NCI-H1048 (cell line): ENCODE measurements at regions not wholly inside any gene's neighbourhood (a gene's known extent, or its start where the extent isn't known, plus 50 kb on each side); places are given as distances from the start of the nearest gene placed in this dataset.

Experiments
- DNase-seq: peaks from one replicate; lab custom pipeline; 2025; lab: John Stamatoyannopoulos, UW

DNA sequence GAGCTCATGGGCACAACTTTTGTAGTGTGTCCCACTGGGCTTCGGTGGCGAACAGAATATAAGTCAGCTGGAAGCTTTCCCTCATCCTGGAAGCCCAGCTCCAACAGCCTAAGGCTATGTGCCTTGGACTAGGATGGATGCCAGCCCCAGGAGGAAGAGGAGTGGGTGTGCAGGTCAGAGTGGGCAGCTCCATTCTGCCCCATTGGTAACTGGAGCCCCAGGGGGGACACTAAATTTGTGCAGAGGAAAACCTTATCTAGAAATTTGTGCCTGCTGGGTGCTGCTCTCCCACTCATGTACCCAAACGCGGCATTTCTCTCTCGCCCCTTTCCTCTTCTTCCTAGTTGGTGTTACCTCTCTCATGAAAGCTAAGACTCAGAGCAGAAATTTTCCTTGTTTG is 253.9 kb upstream of the MAN1A1 start:
- no peak for DNase-seq

DNA sequence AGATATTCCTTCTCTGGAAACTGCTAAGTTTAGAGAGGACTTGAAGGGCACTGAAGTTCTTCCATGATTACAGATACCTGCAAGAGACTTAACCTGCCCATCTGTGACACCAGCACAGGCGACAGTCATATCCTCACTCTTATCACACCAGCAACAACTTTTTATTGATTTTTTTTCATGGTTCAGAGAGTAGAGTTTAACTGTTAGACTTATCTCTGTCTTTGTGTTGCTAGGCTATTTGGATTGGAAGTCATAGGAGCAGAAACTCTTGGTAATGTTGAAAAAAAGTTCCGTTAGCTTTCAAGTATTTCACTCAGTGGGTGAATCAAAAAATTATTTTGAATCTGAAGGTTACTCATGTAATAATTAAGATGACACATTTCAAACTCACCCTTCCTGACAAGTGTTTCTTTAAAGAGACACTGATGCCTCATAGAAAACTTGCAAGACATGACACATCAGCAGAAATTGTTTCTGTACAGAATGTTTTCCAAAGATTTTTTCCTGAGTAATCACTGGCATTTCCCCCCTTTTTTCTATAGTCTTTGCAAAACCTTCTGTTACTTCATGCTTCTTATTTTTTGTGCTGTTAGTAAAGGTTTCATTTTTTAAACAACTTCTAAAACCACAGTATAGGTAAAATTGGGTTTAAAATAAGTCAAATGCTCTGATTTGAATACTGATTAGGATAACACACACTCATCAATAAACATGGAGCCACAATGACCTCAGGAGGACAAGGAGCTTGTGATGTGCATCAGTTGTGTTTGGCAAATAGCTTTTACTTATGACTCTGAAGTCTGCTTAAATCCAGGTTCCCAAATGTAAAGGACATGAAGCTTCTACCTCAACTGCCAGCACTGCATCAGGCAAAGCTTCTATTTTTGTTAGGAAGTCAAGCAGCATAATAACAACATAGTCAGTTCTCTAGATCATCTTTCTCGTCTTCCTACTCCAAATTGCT is 252.9 kb upstream of the MAN1A1 start:
- no peak for DNase-seq

DNA sequence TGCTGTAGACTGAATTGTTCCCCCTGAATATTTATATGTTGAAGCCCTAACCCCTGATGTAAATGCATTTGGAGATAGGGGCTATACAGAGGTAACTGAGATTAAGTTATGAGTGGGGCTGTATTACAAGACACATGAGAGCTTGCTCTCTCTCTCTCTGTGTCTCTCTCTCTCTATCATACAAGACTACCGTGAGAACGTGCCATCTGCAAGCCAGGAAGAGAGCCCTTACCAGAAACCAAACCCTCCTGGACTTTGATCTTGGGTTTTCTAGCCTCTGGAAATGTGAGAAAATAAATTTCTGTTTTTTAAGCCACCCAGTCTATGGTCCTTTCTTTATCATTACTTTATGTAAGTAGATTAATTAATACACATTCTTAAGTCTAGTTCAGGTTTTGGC is 249.3 kb upstream of the MAN1A1 start:
- no peak for DNase-seq

DNA sequence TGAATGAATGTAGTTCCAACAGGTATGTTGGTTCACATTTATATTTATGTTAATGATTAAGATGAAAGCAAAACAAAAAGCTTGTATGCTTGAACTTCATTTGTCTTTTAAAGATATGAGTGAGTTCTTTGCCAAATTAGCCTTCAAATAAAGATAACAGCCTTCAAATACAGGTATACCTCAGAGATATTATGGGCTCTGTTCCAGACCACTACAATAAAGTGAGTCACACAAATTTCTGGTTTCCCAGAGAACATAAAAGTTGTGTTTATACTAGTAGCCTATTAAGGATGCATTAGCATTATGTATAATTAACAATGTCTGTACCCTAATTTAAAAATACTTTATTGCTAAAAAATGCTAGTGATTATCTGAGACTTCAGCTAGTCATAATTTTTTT is 245.3 kb upstream of the MAN1A1 start:
- no peak for DNase-seq

DNA sequence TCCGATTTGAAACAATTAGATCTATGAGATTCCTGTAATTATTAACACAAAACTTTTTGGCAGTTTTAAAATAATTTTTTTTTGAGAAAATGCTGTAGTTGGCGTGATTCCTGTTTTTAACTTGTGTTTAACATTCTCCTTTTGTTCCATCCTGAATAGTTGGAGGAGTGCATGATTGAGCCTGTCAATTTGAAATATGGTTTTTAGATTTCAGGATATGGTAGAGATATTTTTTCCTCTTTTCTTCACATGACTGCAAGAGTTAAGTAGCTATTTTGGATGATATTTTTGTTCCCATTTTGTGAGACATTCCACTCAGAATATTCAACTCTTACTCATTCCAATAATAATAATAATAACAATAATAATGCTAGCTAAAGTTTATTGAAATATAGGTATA is 241.7 kb upstream of the MAN1A1 start:
- DNase-seq, result no peak

DNA sequence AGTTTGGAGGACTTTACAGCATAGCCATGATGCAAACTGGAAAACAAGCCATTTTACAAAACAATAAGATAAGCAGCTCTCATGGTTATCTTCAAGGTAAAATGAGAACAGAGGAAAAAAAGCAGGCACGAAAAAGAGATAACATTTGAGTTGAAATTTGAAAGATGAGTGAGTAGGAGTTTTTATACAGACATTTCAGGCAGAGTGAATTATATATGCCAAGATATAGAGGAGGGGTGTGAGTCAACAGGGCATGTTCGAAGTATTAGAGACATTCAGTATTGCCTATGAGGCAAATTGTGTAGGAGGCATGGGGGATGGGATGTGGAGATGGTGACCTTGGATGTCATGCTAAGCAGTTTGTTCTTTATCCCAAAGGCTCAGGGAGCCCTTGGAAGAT is 240.5 kb upstream of the MAN1A1 start:
- DNase-seq, result no peak

DNA sequence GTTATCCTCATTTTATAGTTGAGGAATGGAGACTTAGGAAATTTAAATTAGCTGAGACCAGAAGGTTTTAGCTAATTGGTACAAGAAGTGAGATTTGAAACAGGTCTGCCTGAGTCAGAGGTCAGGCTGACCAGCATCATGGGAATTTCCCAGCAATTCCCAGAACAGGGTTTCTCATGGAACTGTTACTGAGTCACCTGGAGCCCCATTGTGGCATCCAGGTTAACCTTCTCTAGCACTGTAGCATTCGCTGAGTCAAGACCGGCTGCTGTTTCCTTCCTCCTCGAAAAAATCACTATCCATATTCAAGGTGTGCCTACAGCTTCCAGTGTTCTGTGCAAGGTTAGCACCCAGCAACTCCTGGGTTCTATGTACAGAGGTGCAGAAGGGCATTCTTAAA is 238.0 kb upstream of the MAN1A1 start:
- DNase-seq, result no peak

DNA sequence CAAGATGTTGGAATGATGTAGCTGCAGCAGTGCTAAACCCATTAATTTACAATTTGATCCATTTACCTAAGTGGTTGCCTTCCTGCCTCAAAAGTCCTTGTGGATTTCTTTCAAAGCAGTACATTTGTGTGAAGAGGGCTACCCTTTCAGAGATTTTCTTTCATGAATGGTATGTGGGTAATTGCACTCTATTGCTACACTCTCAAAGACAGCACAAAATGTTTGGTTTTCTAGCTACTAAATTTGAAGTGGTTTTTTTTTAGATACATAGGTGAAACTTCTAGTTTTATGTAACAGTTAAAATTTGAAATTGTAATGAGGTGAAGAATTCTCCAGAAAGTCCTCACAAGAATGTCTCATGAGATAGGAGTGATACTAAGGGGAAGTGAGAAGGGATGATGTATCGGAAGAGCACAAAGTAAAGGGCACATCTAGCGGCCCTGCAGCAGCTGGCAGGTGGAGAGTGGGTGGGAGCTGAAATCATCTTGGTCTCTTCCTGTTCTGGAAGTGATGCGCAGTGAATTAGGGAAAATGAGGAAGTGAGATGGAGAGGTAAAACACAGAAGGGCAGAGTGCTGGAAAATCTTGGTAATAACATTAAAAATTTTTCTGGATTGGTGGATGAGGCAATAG is 236.8 kb upstream of the MAN1A1 start:
- DNase-seq, result no peak

DNA sequence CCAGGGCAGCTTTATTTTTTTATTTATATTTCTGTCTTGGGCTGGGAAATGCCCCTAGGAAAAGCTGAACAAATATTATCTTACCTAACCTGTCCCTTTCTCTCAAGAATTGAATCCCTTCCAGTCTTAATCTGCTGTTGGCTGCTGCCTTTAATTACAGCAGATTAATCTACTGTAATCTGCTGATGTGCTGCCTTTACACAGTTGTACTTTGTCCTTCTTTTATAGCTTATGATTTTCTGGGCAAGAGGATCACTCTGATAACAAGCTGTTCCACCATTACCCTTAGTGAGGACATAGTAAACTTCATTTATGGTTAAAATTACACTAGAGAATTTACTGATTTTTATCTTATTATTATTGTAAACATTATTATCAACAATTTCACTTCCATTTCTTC is 234.5 kb upstream of the MAN1A1 start:
- DNase-seq, result no peak

DNA sequence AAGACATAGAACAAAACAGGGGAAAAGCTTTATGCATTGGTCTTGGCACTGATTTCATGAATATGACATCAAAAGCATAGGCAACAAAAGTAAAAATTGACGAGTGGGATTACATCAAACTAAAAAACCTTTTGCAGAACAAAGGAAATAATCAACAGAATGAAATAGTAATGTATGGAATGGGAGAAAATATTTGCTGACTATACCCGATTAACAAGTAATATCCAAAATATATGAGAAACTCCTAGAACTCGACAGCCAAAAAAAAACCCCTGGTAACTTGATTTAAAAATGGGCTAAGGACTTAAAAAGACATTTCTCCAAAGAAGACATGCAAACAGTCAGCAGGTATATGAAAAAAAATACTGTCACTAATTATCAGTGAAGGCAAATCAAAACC is 231.7 kb upstream of the MAN1A1 start:
- no peak for DNase-seq

DNA sequence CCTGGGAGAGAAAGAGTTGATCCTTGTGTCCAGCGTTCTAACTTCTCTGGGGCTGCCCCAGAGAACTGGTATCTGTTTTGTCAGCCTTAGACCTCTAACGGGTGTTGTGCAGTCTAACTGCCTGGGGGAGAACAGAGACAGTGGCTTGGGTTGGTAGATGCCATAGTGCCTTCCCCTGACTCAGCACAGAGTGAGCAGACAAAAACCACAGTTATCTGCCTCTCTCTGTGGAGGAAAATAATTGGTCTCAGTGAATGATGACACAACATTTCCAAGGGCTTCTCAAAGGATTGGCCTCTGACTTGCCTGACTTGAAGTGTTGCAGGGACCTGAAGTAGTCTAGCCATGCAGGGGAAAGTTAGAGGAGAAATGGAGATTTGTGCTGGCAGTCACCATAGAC is 226.2 kb upstream of the MAN1A1 start:
- DNase-seq, result no peak

DNA sequence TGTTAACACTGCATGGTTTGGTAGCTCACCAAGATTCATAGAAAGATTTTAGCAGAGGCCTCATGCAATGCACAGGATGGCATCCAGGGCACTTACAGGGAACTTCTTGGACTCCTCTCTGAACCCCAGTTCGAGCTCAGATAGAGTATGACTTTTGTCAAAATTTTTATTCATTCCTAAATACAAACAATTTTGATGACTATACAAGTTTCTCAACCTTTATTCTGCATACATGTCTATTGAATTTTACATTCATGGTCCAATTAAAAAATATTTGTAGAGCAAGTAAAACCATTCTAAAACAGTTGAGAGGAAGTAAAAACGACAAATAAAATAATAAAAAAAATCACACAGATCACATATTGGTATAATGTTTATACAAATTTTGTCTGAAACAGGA is 219.0 kb upstream of the MAN1A1 start:
- no peak for DNase-seq

DNA sequence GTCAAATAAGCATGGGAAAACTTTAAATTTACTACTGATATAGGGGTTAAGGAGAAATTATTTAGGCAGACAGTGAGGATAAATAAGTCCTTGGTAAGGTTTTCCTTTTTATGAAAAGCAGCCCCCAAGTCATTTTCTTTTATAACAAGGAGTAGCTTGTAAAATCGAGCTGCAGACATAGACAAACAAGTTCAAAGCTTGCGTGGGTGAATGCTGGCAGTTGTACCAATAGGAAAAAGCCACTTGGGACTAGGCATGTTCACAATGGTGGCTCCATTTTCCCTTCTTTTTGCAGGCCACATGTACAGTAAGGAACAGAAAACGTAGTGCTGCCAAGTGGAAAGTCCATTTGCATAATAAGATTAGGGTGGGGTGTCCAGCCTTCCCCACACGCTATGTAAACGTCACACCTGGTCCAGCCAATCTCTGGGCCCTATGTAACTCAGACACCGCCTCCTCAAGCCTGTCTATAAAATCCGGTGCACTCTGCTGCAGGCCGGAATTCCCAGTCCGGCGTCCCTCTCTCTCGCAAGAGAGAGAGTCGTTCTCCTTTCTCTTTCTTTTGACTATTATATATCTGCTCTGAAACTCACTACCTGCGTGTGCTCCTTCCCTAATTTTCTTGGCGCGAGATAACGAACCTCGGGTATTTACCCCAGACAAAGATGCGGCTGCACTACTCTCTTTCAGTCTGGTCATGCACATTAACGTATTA is 217.1 kb upstream of the MAN1A1 start:
- DNase-seq, result peak; percentile 72

DNA sequence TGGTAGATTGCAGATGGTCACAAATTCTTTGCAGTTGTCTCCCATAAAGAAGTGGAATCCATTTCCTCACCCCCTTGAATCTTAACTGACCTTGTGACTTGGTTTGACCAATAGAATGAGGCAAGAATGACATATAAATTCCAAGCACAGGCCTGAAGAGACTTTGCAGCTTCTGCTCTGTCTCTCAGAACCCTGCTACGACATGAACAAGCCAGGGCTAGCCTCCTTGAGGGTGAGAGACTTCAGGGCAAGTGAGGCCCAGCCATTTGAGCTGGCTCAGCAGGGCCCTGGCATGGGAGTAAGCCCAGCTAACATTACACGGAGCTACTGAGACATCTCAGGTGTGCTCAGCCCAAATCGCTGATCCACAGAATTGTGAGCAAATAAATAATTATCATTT is 216.3 kb upstream of the MAN1A1 start:
- no peak for DNase-seq

DNA sequence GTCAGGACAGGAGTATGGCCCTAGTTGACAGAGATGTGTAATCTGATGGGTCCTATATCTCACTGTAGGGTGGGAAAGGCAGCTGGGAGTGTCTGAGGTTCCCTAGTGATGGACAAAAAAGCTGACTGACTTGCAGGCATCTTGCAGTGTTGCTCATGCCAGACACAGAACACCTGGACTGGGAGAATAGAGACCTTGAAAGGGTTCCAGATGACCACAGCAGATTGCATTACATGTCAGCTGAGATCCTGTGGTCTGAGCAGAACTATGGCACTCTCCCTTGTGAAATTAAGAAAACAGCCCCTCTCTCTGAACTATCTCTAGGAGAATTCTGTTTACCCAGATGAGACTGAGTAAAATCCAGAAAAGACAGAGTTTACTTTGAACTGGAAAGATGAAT is 212.6 kb upstream of the MAN1A1 start:
- DNase-seq, result no peak

DNA sequence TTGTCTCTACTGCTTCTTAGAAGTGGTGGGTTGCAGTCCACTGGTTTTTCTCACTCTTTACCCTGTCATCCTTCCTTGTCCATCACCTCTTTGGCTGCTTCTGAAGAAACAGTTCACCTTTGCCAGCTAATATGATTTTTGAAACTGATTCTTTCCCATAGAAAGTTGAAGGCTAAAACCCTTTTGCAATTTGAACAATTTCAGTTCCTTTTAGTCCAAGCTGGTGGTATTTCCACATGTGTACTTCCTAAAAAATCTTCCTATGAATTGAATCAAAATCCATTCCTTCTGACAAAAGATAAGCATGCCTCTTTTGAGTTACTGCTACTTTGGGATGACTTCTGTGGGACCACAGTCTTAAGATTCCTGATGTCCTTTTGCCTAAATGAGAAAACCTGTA is 210.0 kb upstream of the MAN1A1 start:
- DNase-seq, result no peak

DNA sequence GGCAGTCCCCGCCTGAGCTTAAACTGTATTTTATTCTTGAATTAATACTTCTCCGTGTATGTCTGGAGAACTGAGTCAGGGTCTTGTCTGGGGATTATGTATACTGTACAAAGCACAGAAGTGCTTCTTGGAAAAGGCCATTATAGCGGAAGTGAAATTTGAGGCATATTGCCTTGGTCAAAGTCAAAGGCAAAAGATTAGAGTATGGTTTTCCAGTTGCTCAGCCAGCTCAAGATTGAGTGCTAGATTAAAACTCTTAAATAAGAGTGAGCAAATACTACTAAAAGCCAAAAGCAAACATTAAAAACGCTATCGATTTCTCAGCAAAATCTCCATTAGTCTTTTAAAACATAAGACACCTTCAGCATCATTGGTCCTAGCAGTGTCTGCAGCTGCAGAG is 207.7 kb upstream of the MAN1A1 start:
- DNase-seq, result no peak

DNA sequence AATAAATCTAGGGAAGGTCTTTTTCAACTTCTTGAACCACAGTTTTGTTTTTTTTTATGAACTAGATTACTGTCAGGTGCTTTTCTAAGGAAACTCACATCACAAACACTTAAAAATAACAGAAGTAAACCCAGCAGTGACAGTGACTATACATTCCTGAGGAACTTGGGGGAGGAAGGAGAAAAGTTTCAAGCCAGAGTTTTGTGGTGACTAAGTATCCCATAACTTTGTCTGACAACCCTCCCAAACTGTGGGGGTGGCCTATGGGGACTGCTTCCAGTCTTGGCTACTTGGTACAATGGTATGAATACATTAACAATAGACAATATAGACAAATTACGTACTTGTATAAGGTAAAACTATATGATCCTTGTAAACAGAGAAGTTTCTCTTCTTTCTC is 202.5 kb upstream of the MAN1A1 start:
- DNase-seq, result no peak

DNA sequence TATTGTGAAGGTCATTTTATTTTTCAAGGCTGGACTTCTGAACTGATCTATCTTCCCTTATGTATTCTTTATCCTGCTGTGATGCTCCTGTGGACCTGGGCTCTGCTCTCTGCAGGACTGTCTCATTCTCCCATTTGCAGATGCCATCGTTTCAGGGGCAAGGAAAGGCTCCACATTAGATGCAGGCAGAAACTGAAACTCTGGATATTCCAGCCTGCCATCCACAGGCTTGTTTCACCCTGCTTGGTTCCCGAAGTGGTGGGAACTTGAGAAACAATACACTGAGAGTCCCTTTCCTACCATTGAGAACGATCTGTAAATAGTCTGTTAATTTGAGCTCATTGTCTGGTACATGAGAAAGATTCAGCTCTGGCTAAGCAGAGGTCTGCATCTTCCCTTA is 197.5 kb upstream of the MAN1A1 start:
- DNase-seq, result no peak

DNA sequence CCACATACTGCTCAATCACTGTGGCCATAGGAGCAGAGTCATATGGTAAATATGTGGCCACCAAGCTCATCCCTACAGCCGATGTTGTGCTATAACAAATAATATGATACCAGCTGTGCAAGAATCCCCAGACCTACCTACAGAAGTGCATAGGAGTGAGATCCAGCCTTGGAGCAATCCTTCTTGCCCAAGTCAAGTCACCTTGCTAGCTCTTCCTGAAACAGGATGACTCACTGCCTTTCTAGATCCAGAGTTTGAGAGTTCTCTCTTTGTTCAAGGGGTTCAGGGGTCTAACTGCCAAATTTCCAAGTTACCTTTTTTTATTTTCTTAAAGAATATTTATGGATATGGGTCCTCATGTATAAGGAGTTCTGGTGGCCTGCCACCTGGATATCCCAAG is 195.7 kb upstream of the MAN1A1 start:
- DNase-seq, result no peak

DNA sequence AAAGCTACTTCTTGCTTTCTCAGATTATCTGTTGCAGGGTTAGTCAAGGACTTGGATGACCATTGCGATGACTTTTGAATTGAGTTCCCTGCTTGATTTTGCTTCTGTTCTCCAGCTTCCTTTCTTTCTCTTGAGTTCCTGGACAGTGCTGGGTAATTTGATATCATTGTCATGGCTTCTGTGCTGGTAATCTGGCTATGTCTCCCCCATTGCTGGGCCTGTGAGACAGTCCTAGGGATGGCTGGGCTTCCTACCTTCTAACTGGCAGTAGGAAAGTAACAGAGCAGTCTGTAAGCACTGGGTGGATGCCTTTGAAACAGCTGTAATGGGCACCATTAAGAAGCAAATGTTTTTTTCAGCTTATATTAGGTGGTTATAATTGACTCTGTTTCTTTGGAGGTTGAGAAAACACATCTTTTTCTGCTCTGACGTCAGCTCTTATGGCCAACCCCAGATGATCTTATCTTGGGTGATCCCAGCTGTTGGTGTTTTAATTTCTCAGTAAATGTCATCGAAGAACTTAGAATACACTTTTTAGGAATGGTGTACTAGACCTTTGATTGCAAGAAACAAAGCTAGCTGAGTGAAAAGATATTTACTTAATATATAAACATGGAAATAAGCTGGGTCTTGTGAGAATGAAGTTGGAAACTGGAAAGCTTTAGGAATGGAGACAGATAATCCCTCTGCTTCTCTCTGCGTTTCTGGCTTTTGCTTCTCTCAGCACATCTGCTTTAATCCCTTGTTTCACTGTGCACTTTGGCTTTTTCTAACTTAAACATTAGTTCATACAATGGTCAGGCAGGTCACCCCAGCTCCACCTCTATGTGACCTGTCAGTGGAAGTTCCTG is 195.0 kb upstream of the MAN1A1 start:
- DNase-seq, result no peak

DNA sequence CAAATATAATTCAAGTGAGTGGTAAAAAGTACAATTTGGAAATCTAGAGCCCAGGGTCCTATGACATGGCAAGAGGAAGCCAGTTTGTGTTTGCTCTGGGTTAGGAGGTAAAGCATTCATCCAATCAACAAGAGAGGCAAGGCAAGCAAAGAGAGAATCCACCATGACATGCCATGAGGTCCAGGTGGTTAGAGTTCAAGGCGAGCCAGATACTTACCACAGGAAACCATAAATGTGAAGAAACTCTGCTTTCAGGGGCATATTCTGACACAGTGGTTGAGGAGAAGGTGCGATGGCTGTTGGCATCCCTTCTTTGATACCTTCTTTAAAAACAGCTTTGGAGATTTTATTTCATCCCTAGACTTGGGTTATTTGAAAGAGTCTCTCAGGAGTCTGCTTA is 193.8 kb upstream of the MAN1A1 start:
- no peak for DNase-seq
